IPS DF 4.7 (cell line): ENCODE measurements at regions not wholly inside any gene's neighbourhood (a gene's known extent, or its start where the extent isn't known, plus 50 kb on each side); places are given as distances from the start of the nearest gene placed in this dataset.
"Not testable (repeated sequence)": the region's sequence is repeated elsewhere in the genome, so short reads cannot be mapped to it uniquely, and the experiment has no call there.

Source experiments
- DNase-seq: peaks from one replicate; pipeline ENCODE4 v3.0.0-alpha.2; 2013; ENCODE audit warnings: low spot score; ENCODE audit errors: extremely low read depth

GRCh38 chr6:7000825-7001777 is 106.7 kb upstream of the RREB1 start:
- no peak for DNase-seq

- no peak for DNase-seq
These were observed 104.7 kb upstream of the RREB1 start for GRCh38 chr6:7003041-7003440.

- no peak for DNase-seq
These were observed 103.0 kb upstream of the RREB1 start for GRCh38 chr6:7004581-7005297.

- DNase-seq = no peak
These were observed 101.1 kb upstream of the RREB1 start for GRCh38 chr6:7006515-7007191.

GRCh38 chr6:7008451-7008988 is 99.2 kb upstream of the RREB1 start:
- DNase-seq = no peak

- no peak for DNase-seq
These were observed 91.5 kb upstream of the RREB1 start for GRCh38 chr6:7016226-7016625.

GRCh38 chr6:7021301-7021700 is 86.5 kb upstream of the RREB1 start:
- DNase-seq = no peak

GRCh38 chr6:7025861-7026260 is 81.9 kb upstream of the RREB1 start:
- DNase-seq = no peak

- DNase-seq = not testable (repeated sequence)
These were observed 78.8 kb upstream of the RREB1 start for GRCh38 chr6:7028963-7029362.

- not testable (repeated sequence) for DNase-seq
These were observed 76.8 kb upstream of the RREB1 start for GRCh38 chr6:7030968-7031367.

GRCh38 chr6:7033202-7033601 is 74.6 kb upstream of the RREB1 start:
- no peak for DNase-seq

- no peak for DNase-seq
These were observed 73.7 kb upstream of the RREB1 start for GRCh38 chr6:7034055-7034454.

- DNase-seq = no peak
These were observed 71.9 kb upstream of the RREB1 start for GRCh38 chr6:7035837-7036249.

- DNase-seq = no peak
These were observed 66.2 kb upstream of the RREB1 start for GRCh38 chr6:7041511-7042026.

GRCh38 chr6:7042056-7042653 is 65.6 kb upstream of the RREB1 start:
- DNase-seq = no peak

- no peak for DNase-seq
These were observed 64.9 kb upstream of the RREB1 start for GRCh38 chr6:7042654-7043545.

GRCh38 chr6:7045331-7045730 is 62.4 kb upstream of the RREB1 start:
- DNase-seq = no peak

GRCh38 chr6:7045746-7046145 is 62.0 kb upstream of the RREB1 start:
- DNase-seq = no peak

- DNase-seq = no peak
These were observed 60.6 kb upstream of the RREB1 start for GRCh38 chr6:7047128-7047527.

- DNase-seq = no peak
These were observed 59.8 kb upstream of the RREB1 start for GRCh38 chr6:7047966-7048365.
